Body of pancreas (tissue), 4 donors: ENCODE measurements at regions not wholly inside any gene's neighbourhood (a gene's known extent, or its start where the extent isn't known, plus 50 kb on each side); places are given as distances from the start of the nearest gene placed in this dataset.

Experiments used
- ATAC-seq: fragments of 150-250 bp; one replicate; pipeline ENCODE4 v1.9.1; 2016
- DNase-seq, 4 donors: peaks; one replicate each; pipeline ENCODE4 v3.0.0-alpha.2; 2019
- H3K27ac ChIP-seq, 4 donors: fragments of 200-600 bp; sonication (generic); 1 replicate in 3 of 4; 2 replicates in 1 of 4; pipeline versions ENCODE4 v1.5.1 to v1.6.1; 2016 to 2019; ENCODE audit warnings: mild to moderate bottlenecking in 1 of 4, mixed read lengths in 1 of 4, moderate library complexity in 1 of 4
- H3K27me3 ChIP-seq, 2 donors: fragments of 200-600 bp; sonication (generic); one replicate each; pipeline ENCODE4 v1.6.0; 2016; ENCODE audit warnings: mild to moderate bottlenecking in 1 of 2
- H3K36me3 ChIP-seq, 2 donors: fragments of 200-600 bp; sonication (generic); replicated peaks in 1 of 2; 2 replicates each; pipeline ENCODE4 v1.5.1; 2016; ENCODE audit warnings: low read depth in 2 of 2; ENCODE audit not compliant: insufficient read depth in 1 of 2
- H3K4me1 ChIP-seq: fragments of 200-600 bp; sonication (generic); one replicate; pipeline ENCODE4 v1.6.0; 2016
- H3K4me3 ChIP-seq, 2 donors: fragments of 200-600 bp; sonication (generic); 1 replicate in 1 of 2; 2 replicates in 1 of 2; pipeline ENCODE4 v1.5.1; 2016 to 2019
- H3K9me3 ChIP-seq, 3 donors: fragments of 200-600 bp; sonication (generic); 1 replicate in 2 of 3; 2 replicates in 1 of 3; pipeline ENCODE4 v1.5.1; 2016
- CTCF ChIP-seq, 7 experiments: fragments of 450-650 bp in 4 of 7; fragments of 200-600 bp in 3 of 7; sonication (generic) in 3 of 7; IDR thresholded peaks; one replicate each; pipeline ENCODE4 v1.5.1; 2016 to 2019; ENCODE audit warnings: antibody characterized with exemption in 7 of 7
- POLR2A ChIP-seq, 3 donors: fragments of 450-650 bp; IDR thresholded peaks; one replicate each; pipeline ENCODE4 v1.6.1; 2016; ENCODE audit warnings: antibody characterized with exemption in 3 of 3, mild to moderate bottlenecking in 2 of 3
- WGBS, 2 donors: methylation state at CpG; one replicate each; pipeline ENCODE4 v1.1.5; 2017; 5-methylcytosine and 5-hydroxymethylcytosine counted together
- intact Hi-C: fragments of 100-400 bp; cut with DNase I; formaldehyde crosslinking; loops from one replicate; pipeline ENCODE4 v1.15.1; 2023

GRCh38 chr1:226809785-226810571, 60.4 kb upstream of the PSEN2 start:
- DNase-seq (no peak), ATAC-seq (no peak)
- Histone ChIP-seq H3K9me3 (no peaks in the 10 kb centered on the region), H3K27me3 (no peaks in the 10 kb centered on the region), H3K4me1 (no peaks in the 10 kb centered on the region), H3K4me3 (no peak overlapping the region), H3K36me3 (no peaks in the 10 kb centered on the region), H3K27ac (no peak overlapping the region)
- WGBS, 2 donors = 80 to 84% methylated on average over 6 to 11 of the region's 11 CpGs
- intact Hi-C loops = no loop called here
- no peak for TF ChIP-seq CTCF (IDR thresholded peaks at IDR 0.05)
- TF ChIP-seq POLR2A (IDR thresholded peaks at IDR 0.05) = no peak

GRCh38 chr1:226808501-226808900, 61.9 kb upstream of the PSEN2 start:
- TF ChIP-seq CTCF (IDR thresholded peaks at IDR 0.05) = no peak
- TF ChIP-seq POLR2A (IDR thresholded peaks at IDR 0.05) = no peak
- Histone ChIP-seq H3K4me3 (no peak overlapping the region), H3K36me3 (no peaks in the 10 kb centered on the region), H3K4me1 (no peaks in the 10 kb centered on the region), H3K9me3 (no peaks in the 10 kb centered on the region), H3K27me3 (no peaks in the 10 kb centered on the region), H3K27ac (no peak overlapping the region)
- ATAC-seq (no peak), DNase-seq (no peak)
- intact Hi-C loops = no loop called here
- WGBS, 2 donors = 81 to 87% methylated on average over 6 of the region's 6 CpGs

- no peaks in the 10 kb centered on the region for H3K27me3 ChIP-seq
- no peak overlapping the region for H3K27ac ChIP-seq
- DNase-seq = no peak
- no peak for TF ChIP-seq CTCF (IDR thresholded peaks at IDR 0.05)
- no peaks in the 10 kb centered on the region for H3K9me3 ChIP-seq
- ATAC-seq = no peak
- H3K4me1 ChIP-seq = no peaks in the 10 kb centered on the region
- WGBS, 2 donors = 42 to 64% methylated on average over 1 of the region's 1 CpG
- no peaks in the 10 kb centered on the region for H3K36me3 ChIP-seq
- no peak overlapping the region for H3K4me3 ChIP-seq
- intact Hi-C loops = no loop called here
These were observed 63.4 kb upstream of the PSEN2 start for GRCh38 chr1:226806988-226807387.

DNA sequence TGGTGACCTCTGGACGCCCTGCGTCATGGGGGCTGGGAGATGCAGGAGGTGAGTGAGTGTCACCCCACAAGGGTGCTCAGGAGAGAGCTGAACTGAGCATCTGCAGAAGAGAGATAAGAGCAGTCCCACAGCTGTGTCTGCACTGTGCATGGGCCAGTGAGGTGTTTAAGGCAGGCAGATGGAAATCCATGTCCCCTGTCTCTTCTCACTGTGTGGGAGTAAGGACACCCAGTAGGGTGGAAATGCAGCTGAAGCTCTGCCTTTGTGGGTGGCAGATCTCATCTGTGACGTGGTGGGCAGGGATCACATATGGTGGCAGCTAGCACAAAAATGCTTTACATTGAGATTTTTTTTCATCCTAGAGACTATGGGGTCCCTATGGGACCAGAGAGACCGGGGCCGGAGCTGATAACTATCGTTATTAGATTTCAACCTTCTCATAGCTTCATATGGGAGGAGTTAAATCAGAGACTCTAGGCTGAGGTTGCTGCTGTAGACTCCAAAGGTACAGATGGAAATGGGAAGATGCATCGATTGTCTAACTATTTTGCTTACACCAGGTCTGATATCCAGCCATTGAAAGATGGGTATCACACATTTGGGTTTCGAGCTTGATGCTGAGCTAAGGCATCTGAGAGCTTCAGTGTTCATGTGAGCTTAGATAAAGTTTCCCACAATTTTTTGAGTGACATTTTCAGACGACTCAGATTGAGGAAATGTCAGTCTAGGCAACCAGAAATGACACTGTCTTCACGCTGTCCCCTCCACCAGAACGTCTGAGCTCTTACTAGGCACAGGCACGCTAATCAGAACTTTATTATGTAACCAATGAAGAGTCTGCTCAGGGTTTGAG, 65.3 kb upstream of the PSEN2 start:
- intact Hi-C loops = no loop called here
- WGBS, 2 donors = 76 to 78% methylated on average over 12 of the region's 12 CpGs

More for the DNA sequence above, 65.3 kb upstream of the PSEN2 start:
- Histone ChIP-seq H3K4me3 (no peak overlapping the region), H3K27me3 (no peaks in the 10 kb centered on the region), H3K9me3 (no peaks in the 10 kb centered on the region), H3K36me3 (no peaks in the 10 kb centered on the region), H3K27ac (no peak overlapping the region), H3K4me1 (no peaks in the 10 kb centered on the region)
- DNase-seq = no peak
- no peak for ATAC-seq
- TF ChIP-seq POLR2A (IDR thresholded peaks at IDR 0.05) (no peak), CTCF (IDR thresholded peaks at IDR 0.05) (no peak)
